ENCODE measurements at regions not wholly inside any gene's neighbourhood (a gene's known extent, or its start where the extent isn't known, plus 50 kb on each side); places are given as distances from the start of the nearest gene placed in this dataset. TPM values are rescaled to one million over a fixed set of nuclear protein-coding genes. Genes with fewer than 3 reads are reported as not detected.

GRCh38 chr10:34866848-34867247 lies 51.8 kb upstream of the PARD3 start:
- intact Hi-C loops (cut with micrococcal nuclease): no loop called here
- H3K9ac ChIP-seq (ENCODE audit: insufficient read depth, low read length, poor library complexity, severe bottlenecking): no peak overlapping the region
- no peak overlapping the region for H3K27ac ChIP-seq (ENCODE audit: low read depth in 1 of 2, low read length in 2 of 2)
- no peaks in the 10 kb centered on the region for H4K20me1 ChIP-seq (ENCODE audit: insufficient read depth, low read length)
- no peaks in the 10 kb centered on the region for H3K36me3 Mint-ChIP-seq
- no peak overlapping the region for H3K4me3 ChIP-seq (replicated peaks in 1 of 3; ENCODE audit: low read depth in 2 of 3, low read length in 3 of 3)
- H3K36me3 ChIP-seq (replicated peaks in 1 of 2; ENCODE audit: control insufficient read depth in 1 of 2, insufficient read depth in 2 of 2, low read length in 2 of 2): no peaks in the 10 kb centered on the region
- H3K79me2 ChIP-seq (ENCODE audit: insufficient read depth, low read length): no peaks in the 10 kb centered on the region
- no peak overlapping the region for H3K4me3 Mint-ChIP-seq
- H3K27ac Mint-ChIP-seq: no peak overlapping the region
- H3K27me3 Mint-ChIP-seq (ENCODE audit: low read depth in 3 of 3): peaks cover 0 to 8% (median 7%) of the 10 kb centered on the region in 3 donors
- H3K9me3 ChIP-seq (replicated peaks in 1 of 2; ENCODE audit: control insufficient read depth in 1 of 2, insufficient read depth in 1 of 2, low read length in 2 of 2): no peaks in the 10 kb centered on the region
- no peaks in the 10 kb centered on the region for H3K4me1 Mint-ChIP-seq
- DNase-seq: no peak
- peaks cover 0 to 7% (median 0%) of the 10 kb centered on the region in 7 donors for H3K9me3 Mint-ChIP-seq
- no peak overlapping the region for H2AFZ ChIP-seq (ENCODE audit: insufficient read depth, low read depth, low read length, poor library complexity, severe bottlenecking)
- TF ChIP-seq CTCF (IDR thresholded peaks at IDR 0.05): no peak
- no peaks in the 10 kb centered on the region for H3K4me1 ChIP-seq (ENCODE audit: control insufficient read depth in 1 of 2, insufficient read depth in 2 of 2, low read length in 2 of 2)
- H3K4me2 ChIP-seq (replicated peaks; ENCODE audit: extremely low read depth, low read length, poor library complexity, severe bottlenecking): no peak overlapping the region
- WGBS (ENCODE audit: insufficient coverage): no CpG with 5 or more reads among the region's 3 CpGs
- H3K27me3 ChIP-seq (ENCODE audit: control insufficient read depth in 2 of 2, insufficient read depth in 2 of 2, low read length in 2 of 2): no peaks in the 10 kb centered on the region

Small RNA genes in the stretch of these regions (small RNA-seq; reads per million reads assigned to genes)
- gene RNU6-193P (ENCODE audit: insufficient read length, low read depth): not detected
- gene RNU6-847P (ENCODE audit: insufficient read length, low read depth): not detected
- not detected for gene SS18L2P1 (ENCODE audit: insufficient read length, low read depth)

Data from CD14-positive monocyte (primary cell).